ENCODE measurements at regions not wholly inside any gene's neighbourhood (a gene's known extent, or its start where the extent isn't known, plus 50 kb on each side); places are given as distances from the start of the nearest gene placed in this dataset.

GRCh38 chr20:60223174-60223573 lies 265.0 kb downstream of the CDH26 start:
- Histone ChIP-seq H3K4me3 (ENCODE audit: low read length) (no peak overlapping the region), H3K9me2 (replicated peaks; ENCODE audit: low read length) (no peaks in the 10 kb centered on the region), H3K36me3 (ENCODE audit: low read depth, low read length) (no peaks in the 10 kb centered on the region), H3K9me3 (ENCODE audit: low read length) (no peaks in the 10 kb centered on the region), H2AFZ (ENCODE audit: low read length) (no peak overlapping the region), H3K4me1 (ENCODE audit: insufficient read depth, low read length) (no peaks in the 10 kb centered on the region), H3K4me2 (ENCODE audit: low read length) (no peak overlapping the region), H3K27me3 (ENCODE audit: low read length) (peaks cover 16% of the 10 kb centered on the region; the same call in 1 of the 2 replicates), H3K9ac (ENCODE audit: low read length) (no peak overlapping the region), H3K27ac (ENCODE audit: low read length) (no peak overlapping the region), H3K79me2 (ENCODE audit: low read length) (no peaks in the 10 kb centered on the region), H3F3A (ENCODE audit: low read length, unreplicated experiment) (no peaks in the 10 kb centered on the region), H4K20me1 (ENCODE audit: low read length) (no peaks in the 10 kb centered on the region)
- ATAC-seq (no peak), DNase-seq (no peak)
- CTCF ChIA-PET = no interaction called here
- TF ChIP-seq CTCF (conservative IDR thresholded peaks at IDR 0.05; ENCODE audit: low read depth, low read length) (no peak), EZH2phosphoT487 (IDR thresholded peaks at IDR 0.05; ENCODE audit: borderline replicate concordance, low read length) (no peak), EZH2 (IDR thresholded peaks at IDR 0.05; ENCODE audit: low read length, unreplicated experiment) (no peak)
- POLR2A ChIA-PET (ENCODE audit: unreplicated experiment) = no interaction called here
- intact Hi-C loops (cut with micrococcal nuclease) = no loop called here
- no TSS peak for BruUV-seq (replicated peaks)

DNA sequence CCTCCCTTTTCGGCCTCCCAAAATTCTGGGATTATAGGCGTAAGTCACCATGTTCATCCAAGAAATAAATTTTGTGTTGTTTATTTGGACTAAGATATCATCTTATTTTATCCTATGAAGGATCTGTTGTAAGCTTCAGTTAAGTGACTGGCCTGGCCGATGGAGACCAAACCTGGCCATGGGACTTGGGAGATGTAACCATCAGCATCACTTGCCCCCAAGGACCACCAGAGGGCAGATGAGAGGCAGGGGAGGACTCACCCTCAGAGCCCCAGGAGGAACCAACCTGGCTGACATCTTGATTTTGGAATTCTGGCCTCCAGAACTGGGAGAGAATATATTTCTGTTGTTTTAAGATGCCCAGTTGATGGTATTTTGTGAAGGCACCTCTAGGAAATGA lies 266.7 kb downstream of the CDH26 start:
- no peaks in the 10 kb centered on the region for H3K9me2 ChIP-seq (replicated peaks; ENCODE audit: low read length)
- 0 out of 2 replicates have a peak, but pooled peaks cover 6% of the 10 kb centered on the region for H3K27me3 ChIP-seq (ENCODE audit: low read length)
- no peaks in the 10 kb centered on the region for H3K4me1 ChIP-seq (ENCODE audit: insufficient read depth, low read length)
- H3F3A ChIP-seq (ENCODE audit: low read length, unreplicated experiment) = no peaks in the 10 kb centered on the region
- H3K9ac ChIP-seq (ENCODE audit: low read length) = no peak overlapping the region
- no peaks in the 10 kb centered on the region for H3K36me3 ChIP-seq (ENCODE audit: low read depth, low read length)
- no peak for ATAC-seq
- no peak overlapping the region for H3K27ac ChIP-seq (ENCODE audit: low read length)
- no peak overlapping the region for H3K4me2 ChIP-seq (ENCODE audit: low read length)
- intact Hi-C loops (cut with micrococcal nuclease) = no loop called here
- no peak overlapping the region for H3K4me3 ChIP-seq (ENCODE audit: low read length)
- DNase-seq = peak; percentile 33
- H3K79me2 ChIP-seq (ENCODE audit: low read length) = no peaks in the 10 kb centered on the region
- no TSS peak for BruUV-seq (replicated peaks)
- H2AFZ ChIP-seq (ENCODE audit: low read length) = no peak overlapping the region
- H3K9me3 ChIP-seq (ENCODE audit: low read length) = no peaks in the 10 kb centered on the region
- POLR2A ChIA-PET (ENCODE audit: unreplicated experiment) = no interaction called here
- TF ChIP-seq CTCF (conservative IDR thresholded peaks at IDR 0.05; ENCODE audit: low read depth, low read length) = peak; percentile 51
- no peak for TF ChIP-seq EZH2 (IDR thresholded peaks at IDR 0.05; ENCODE audit: low read length, unreplicated experiment)
- CTCF ChIA-PET = no interaction called here
- no peaks in the 10 kb centered on the region for H4K20me1 ChIP-seq (ENCODE audit: low read length)

DNA sequence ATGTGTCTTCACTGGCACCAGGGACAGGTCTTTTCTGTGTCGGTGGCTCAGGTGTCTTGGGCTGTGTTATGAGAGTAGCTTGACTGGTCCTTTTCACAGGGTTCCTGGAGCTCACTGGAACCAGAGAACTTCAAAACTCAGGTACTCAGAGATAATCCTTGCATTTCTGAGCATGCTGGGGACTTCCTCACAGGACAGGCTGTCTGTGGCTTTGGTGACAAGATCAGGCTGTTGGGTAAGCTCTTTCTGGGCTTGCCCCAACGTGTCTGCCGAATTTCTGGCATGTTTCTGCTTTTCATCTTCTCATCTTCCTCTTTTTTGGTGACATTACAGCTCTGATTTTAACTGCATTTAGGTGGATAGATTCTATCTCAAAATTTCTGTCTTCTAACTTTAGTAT lies 270.0 kb downstream of the CDH26 start:
- no peak for DNase-seq

More for the DNA sequence above, 270.0 kb downstream of the CDH26 start:
- H3K79me2 ChIP-seq (ENCODE audit: low read length) = no peaks in the 10 kb centered on the region
- intact Hi-C loops (cut with micrococcal nuclease) = no loop called here
- CTCF ChIA-PET = no interaction called here
- H3F3A ChIP-seq (ENCODE audit: low read length, unreplicated experiment) = no peaks in the 10 kb centered on the region
- H4K20me1 ChIP-seq (ENCODE audit: low read length) = no peaks in the 10 kb centered on the region
- no peaks in the 10 kb centered on the region for H3K36me3 ChIP-seq (ENCODE audit: low read depth, low read length)
- H3K4me3 ChIP-seq (ENCODE audit: low read length) = no peak overlapping the region
- TF ChIP-seq EZH2 (IDR thresholded peaks at IDR 0.05; ENCODE audit: low read length, unreplicated experiment) = no peak
- no peak for TF ChIP-seq EZH2phosphoT487 (IDR thresholded peaks at IDR 0.05; ENCODE audit: borderline replicate concordance, low read length)
- TF ChIP-seq CTCF (conservative IDR thresholded peaks at IDR 0.05; ENCODE audit: low read depth, low read length) = no peak
- POLR2A ChIA-PET (ENCODE audit: unreplicated experiment) = no interaction called here
- H3K9me3 ChIP-seq (ENCODE audit: low read length) = no peaks in the 10 kb centered on the region
- no peaks in the 10 kb centered on the region for H3K4me1 ChIP-seq (ENCODE audit: insufficient read depth, low read length)
- no peaks in the 10 kb centered on the region for H3K9me2 ChIP-seq (replicated peaks; ENCODE audit: low read length)
- H2AFZ ChIP-seq (ENCODE audit: low read length) = no peak overlapping the region
- H3K4me2 ChIP-seq (ENCODE audit: low read length) = no peak overlapping the region
- no peak for ATAC-seq
- no peak overlapping the region for H3K9ac ChIP-seq (ENCODE audit: low read length)
- H3K27me3 ChIP-seq (ENCODE audit: low read length) = no peaks in the 10 kb centered on the region
- BruUV-seq (replicated peaks) = no TSS peak
- no peak overlapping the region for H3K27ac ChIP-seq (ENCODE audit: low read length)
